Activated naive CD4-positive, alpha-beta T cell treated with anti-CD3 and anti-CD28 coated beads for 36 hours (primary cell): ENCODE measurements at regions not wholly inside any gene's neighbourhood (a gene's known extent, or its start where the extent isn't known, plus 50 kb on each side); places are given as distances from the start of the nearest gene placed in this dataset.
A peak's percentile ranks its signal among the peaks of the same experiment; 100 is the strongest.
"Not testable (repeated sequence)": the region's sequence is repeated elsewhere in the genome, so short reads cannot be mapped to it uniquely, and the experiment has no call there.

Experiments
- CTCF ChIA-PET: fragments of 350-600 bp; sonication (Branson Sonifier 250); formaldehyde crosslinking; loops from one replicate; lab custom pipeline; 2021; ENCODE audit warnings: antibody characterized with exemption; lab: Charles Lee
- DNase-seq: peaks from one replicate; pipeline ENCODE4 v3.0.0-alpha.2; 2020
- H3K27ac Mint-ChIP-seq: one replicate; pipeline ENCODE4 v1.8.0; 2021; ENCODE audit warnings: mild to moderate bottlenecking, mixed read lengths
- H3K27me3 Mint-ChIP-seq: one replicate; pipeline ENCODE4 v1.8.0; 2021; ENCODE audit warnings: low read depth, mixed read lengths
- H3K36me3 Mint-ChIP-seq: one replicate; pipeline ENCODE4 v1.8.0; 2021; ENCODE audit warnings: low read depth, mixed read lengths
- H3K4me1 Mint-ChIP-seq: one replicate; pipeline ENCODE4 v1.8.0; 2021; ENCODE audit warnings: low read depth, mixed read lengths
- H3K4me3 Mint-ChIP-seq: one replicate; pipeline ENCODE4 v1.8.0; 2021; ENCODE audit warnings: mild to moderate bottlenecking, moderate library complexity, mixed read lengths
- H3K9me3 Mint-ChIP-seq: one replicate; pipeline ENCODE4 v1.8.0; 2021; ENCODE audit warnings: mixed read lengths
- intact Hi-C: fragments of 100-400 bp; cut with micrococcal nuclease; formaldehyde crosslinking; loops from one replicate; pipeline ENCODE4 v1.15.1; 2023

DNA sequence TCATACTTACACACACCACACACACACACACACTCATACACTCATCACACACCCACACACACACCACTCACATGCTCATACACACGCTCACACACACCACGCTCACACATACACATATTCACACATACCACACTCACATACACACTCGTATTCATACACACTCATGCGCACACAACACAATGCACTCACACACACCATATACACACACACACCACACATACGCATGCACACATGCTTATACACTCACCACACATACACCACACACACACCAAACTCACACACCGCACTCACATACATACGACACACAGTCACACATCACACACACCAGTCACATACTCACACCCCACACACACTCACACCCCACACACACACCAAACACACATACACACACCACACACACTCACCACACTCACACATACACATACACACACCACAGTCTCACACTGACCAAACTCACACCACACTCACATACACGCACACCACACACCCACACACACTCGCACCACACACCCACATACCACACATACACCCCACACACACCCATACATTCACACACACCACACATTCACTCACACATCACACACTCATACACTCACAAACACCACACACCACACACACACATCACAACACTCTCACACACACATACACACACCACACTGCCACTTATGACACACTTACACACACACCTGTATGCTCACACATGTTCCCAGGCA, 88.9 kb downstream of the IRX5 start:
- Mint-ChIP-seq H3K4me1 (no peaks in the 10 kb centered on the region), H3K27me3 (peaks cover 49% of the 10 kb centered on the region), H3K4me3 (no peak overlapping the region), H3K36me3 (peaks cover 1% of the 10 kb centered on the region), H3K9me3 (peaks cover 8% of the 10 kb centered on the region), H3K27ac (no peak overlapping the region)
- intact Hi-C loops, result no loop called here
- CTCF ChIA-PET, result no interaction called here
- DNase-seq, result no peak

- no peaks in the 10 kb centered on the region for H3K4me1 Mint-ChIP-seq
- CTCF ChIA-PET, result interaction anchor here (0.7 kb wide), 1 partner anchor 11 kb away, joined by 3 read pairs; no protein-coding TSS in a partner anchor
- H3K4me3 Mint-ChIP-seq, result no peak overlapping the region
- no peak overlapping the region for H3K27ac Mint-ChIP-seq
- H3K9me3 Mint-ChIP-seq, result peaks cover 8% of the 10 kb centered on the region
- peaks cover 46% of the 10 kb centered on the region for H3K27me3 Mint-ChIP-seq
- peak; percentile 6 for DNase-seq
- peaks cover 1% of the 10 kb centered on the region for H3K36me3 Mint-ChIP-seq
- intact Hi-C loops, result no loop called here
These were observed 91.2 kb downstream of the IRX5 start for GRCh38 chr16:55021595-55022475.

DNA sequence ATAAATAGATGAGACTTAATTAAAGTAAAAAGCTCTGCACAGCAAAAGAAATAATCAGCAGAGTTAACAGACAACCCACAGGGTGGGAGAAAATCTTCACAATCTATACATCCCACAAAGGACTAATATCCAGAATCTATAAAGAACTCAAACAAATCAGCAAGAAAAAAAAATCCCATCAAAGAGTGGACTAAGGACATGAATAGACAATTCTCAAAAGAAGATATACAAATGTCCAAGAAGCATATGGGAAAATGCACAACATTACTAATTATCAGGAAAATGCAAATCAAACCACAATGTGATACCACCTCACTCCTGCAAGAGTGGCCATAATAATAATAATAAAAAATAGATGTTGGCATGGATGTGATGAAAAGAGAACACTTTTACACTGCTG, 96.6 kb downstream of the IRX5 start:
- H3K4me1 Mint-ChIP-seq, H3K4me3 Mint-ChIP-seq, H3K27ac Mint-ChIP-seq, DNase-seq, H3K36me3 Mint-ChIP-seq, CTCF ChIA-PET, intact Hi-C loops: not testable (repeated sequence)
- H3K9me3 Mint-ChIP-seq, result peaks cover 15% of the 10 kb centered on the region
- peaks cover 24% of the 10 kb centered on the region for H3K27me3 Mint-ChIP-seq

DNA sequence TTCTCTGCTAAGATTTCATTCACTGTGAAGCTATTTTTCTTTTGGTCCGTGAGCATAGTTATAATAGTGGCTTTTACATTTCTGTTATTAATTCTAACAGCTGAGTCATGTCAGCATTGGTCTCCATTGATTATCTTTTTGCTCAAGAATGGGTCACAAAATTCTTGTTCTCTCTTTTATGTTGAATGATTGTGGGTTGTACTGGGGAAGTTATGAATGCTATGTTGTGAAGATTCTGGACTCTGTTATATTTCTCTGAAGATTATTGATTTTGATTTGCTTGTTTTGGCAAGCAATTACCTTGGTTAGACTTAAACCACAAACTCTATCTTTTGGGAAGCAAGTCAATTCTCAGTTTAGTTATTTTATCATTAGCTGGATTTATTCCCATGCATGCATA, 98.8 kb downstream of the IRX5 start:
- intact Hi-C loops, result no loop called here
- Mint-ChIP-seq H3K4me1 (no peaks in the 10 kb centered on the region), H3K4me3 (no peak overlapping the region), H3K9me3 (peaks cover 15% of the 10 kb centered on the region), H3K27me3 (peaks cover 14% of the 10 kb centered on the region), H3K27ac (no peak overlapping the region), H3K36me3 (no peaks in the 10 kb centered on the region)
- DNase-seq, result no peak
- CTCF ChIA-PET, result no interaction called here

DNA sequence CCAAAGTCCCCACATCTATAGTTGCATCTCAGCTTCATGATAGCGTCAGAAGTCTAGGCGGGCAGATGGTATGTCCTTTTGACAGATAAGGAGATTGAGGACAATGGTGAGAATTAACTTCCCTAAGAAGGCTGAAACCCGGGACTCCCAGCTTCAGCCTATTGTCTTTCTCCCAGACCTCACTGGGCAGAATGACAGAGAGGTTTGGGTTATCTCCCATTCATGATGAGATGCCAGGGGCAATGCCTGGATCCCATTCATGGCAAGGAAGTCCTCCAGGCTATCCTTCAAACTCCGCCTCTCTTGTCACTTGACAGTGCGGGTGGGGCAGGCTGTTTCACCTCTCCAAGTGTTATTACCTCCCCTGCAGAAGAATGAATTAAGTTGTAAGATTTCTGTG, 100.3 kb downstream of the IRX5 start:
- intact Hi-C loops, result no loop called here
- H3K9me3 Mint-ChIP-seq, result peaks cover 15% of the 10 kb centered on the region
- no peak overlapping the region for H3K27ac Mint-ChIP-seq
- peaks cover 10% of the 10 kb centered on the region for H3K27me3 Mint-ChIP-seq
- no peak overlapping the region for H3K4me3 Mint-ChIP-seq
- no peaks in the 10 kb centered on the region for H3K4me1 Mint-ChIP-seq
- CTCF ChIA-PET, result no interaction called here
- no peaks in the 10 kb centered on the region for H3K36me3 Mint-ChIP-seq
- no peak for DNase-seq

GRCh38 chr16:55031481-55031880, 100.8 kb downstream of the IRX5 start:
- H3K27me3 Mint-ChIP-seq, result peaks cover 7% of the 10 kb centered on the region
- no peak overlapping the region for H3K4me3 Mint-ChIP-seq
- peaks cover 15% of the 10 kb centered on the region for H3K9me3 Mint-ChIP-seq
- H3K27ac Mint-ChIP-seq, result no peak overlapping the region
- intact Hi-C loops, result no loop called here
- H3K4me1 Mint-ChIP-seq, result no peaks in the 10 kb centered on the region
- H3K36me3 Mint-ChIP-seq, result no peaks in the 10 kb centered on the region
- CTCF ChIA-PET, result no interaction called here
- no peak for DNase-seq

- Mint-ChIP-seq H3K9me3 (peaks cover 12% of the 10 kb centered on the region), H3K4me1 (no peaks in the 10 kb centered on the region), H3K27me3 (peaks cover 7% of the 10 kb centered on the region), H3K27ac (no peak overlapping the region), H3K36me3 (no peaks in the 10 kb centered on the region), H3K4me3 (no peak overlapping the region)
- intact Hi-C loops, result loop anchor here (2.0 kb wide), 1 partner anchor 225 kb away; no protein-coding TSS in a partner anchor
- DNase-seq, result no peak
- CTCF ChIA-PET, result no interaction called here
These were observed 102.8 kb downstream of the IRX5 start for GRCh38 chr16:55033225-55034156.

DNA sequence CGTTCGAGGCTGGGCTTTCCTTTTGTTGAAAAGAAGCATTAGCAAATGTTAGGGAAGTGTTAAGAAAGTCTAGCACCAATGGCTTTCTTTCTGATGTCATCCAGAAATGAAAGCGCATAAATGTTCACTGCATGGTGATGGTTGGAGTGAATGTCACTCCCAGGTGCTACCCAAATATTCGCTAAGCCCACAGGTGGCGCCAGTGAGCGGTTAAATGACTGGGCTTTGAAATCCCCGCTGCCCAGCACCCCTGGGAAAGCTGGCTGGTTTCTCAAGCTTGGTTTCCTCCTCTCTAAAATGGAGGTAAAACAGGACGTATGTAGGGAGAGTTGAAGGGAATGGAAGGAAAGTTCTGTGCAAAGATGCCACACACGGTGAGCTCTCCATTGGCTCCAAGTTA, 104.4 kb downstream of the IRX5 start:
- H3K9me3 Mint-ChIP-seq, result peaks cover 2% of the 10 kb centered on the region
- H3K36me3 Mint-ChIP-seq, result no peaks in the 10 kb centered on the region
- CTCF ChIA-PET, result interaction anchor here (1.3 kb wide), 1 partner anchor 223 kb away, joined by 3 read pairs; no protein-coding TSS in a partner anchor
- peak; percentile 55 for DNase-seq
- H3K27ac Mint-ChIP-seq, result no peak overlapping the region
- H3K27me3 Mint-ChIP-seq, result peaks cover 7% of the 10 kb centered on the region
- H3K4me1 Mint-ChIP-seq, result no peaks in the 10 kb centered on the region
- H3K4me3 Mint-ChIP-seq, result no peak overlapping the region
- intact Hi-C loops, result loop anchor here (2.0 kb wide), 1 partner anchor 224 kb away; no protein-coding TSS in a partner anchor

GRCh38 chr16:55035956-55036355, 105.3 kb downstream of the IRX5 start:
- Mint-ChIP-seq H3K36me3 (no peaks in the 10 kb centered on the region), H3K27me3 (peaks cover 7% of the 10 kb centered on the region), H3K4me1 (no peaks in the 10 kb centered on the region), H3K9me3 (no peaks in the 10 kb centered on the region), H3K27ac (no peak overlapping the region), H3K4me3 (no peak overlapping the region)
- CTCF ChIA-PET, result no interaction called here
- intact Hi-C loops, result loop anchor here (2.0 kb wide), 1 partner anchor 223 kb away; no protein-coding TSS in a partner anchor
- no peak for DNase-seq

GRCh38 chr16:55036371-55036821, 105.7 kb downstream of the IRX5 start:
- intact Hi-C loops, result no loop called here
- CTCF ChIA-PET, result no interaction called here
- Mint-ChIP-seq H3K4me3 (no peak overlapping the region), H3K9me3 (no peaks in the 10 kb centered on the region), H3K27me3 (peaks cover 7% of the 10 kb centered on the region), H3K27ac (no peak overlapping the region), H3K36me3 (no peaks in the 10 kb centered on the region), H3K4me1 (no peaks in the 10 kb centered on the region)
- no peak for DNase-seq

DNA sequence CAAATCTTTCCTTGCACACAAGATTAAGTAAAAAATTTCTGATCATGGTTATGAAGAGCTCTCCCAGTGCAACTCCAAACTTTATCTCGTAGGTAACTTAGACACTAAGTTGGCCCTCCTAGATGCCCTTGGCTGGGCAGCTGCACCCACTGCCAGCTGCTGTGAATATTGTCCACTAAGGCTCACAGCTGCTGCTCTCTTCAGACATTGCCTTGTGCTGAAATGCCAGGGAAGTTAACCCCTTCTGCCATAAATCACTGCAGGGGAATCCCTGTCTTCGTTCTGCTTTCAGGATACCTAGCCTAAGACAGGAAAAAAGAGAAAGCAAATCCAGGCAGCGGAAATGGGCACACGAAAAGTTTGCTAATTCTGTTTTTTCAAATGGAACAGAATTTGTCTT, 106.4 kb downstream of the IRX5 start:
- H3K4me3 Mint-ChIP-seq, result no peak overlapping the region
- intact Hi-C loops, result no loop called here
- H3K27ac Mint-ChIP-seq, result no peak overlapping the region
- CTCF ChIA-PET, result no interaction called here
- H3K36me3 Mint-ChIP-seq, result no peaks in the 10 kb centered on the region
- H3K27me3 Mint-ChIP-seq, result peaks cover 7% of the 10 kb centered on the region
- no peaks in the 10 kb centered on the region for H3K9me3 Mint-ChIP-seq
- no peak for DNase-seq
- H3K4me1 Mint-ChIP-seq, result no peaks in the 10 kb centered on the region

- Mint-ChIP-seq H3K27me3 (peaks cover 4% of the 10 kb centered on the region), H3K4me1 (no peaks in the 10 kb centered on the region), H3K36me3 (no peaks in the 10 kb centered on the region), H3K27ac (no peak overlapping the region), H3K4me3 (no peak overlapping the region), H3K9me3 (no peaks in the 10 kb centered on the region)
- CTCF ChIA-PET, result no interaction called here
- intact Hi-C loops, result no loop called here
- DNase-seq, result no peak
These were observed 107.3 kb downstream of the IRX5 start for GRCh38 chr16:55037966-55038365.
